ENCODE measurements at regions not wholly inside any gene's neighbourhood (a gene's known extent, or its start where the extent isn't known, plus 50 kb on each side); places are given as distances from the start of the nearest gene placed in this dataset.

GRCh38 chr9:102445181-102445747 is 549.9 kb upstream of the CYLC2 start:
- TF ChIP-seq CTCF (IDR thresholded peaks at IDR 0.05 in 4 of 5, conservative IDR thresholded peaks at IDR 0.05 in 1 of 5) (no peak), POLR2A (IDR thresholded peaks at IDR 0.05) (no peak)
